Sigmoid colon (tissue), 3 donors: ENCODE measurements at regions not wholly inside any gene's neighbourhood (a gene's known extent, or its start where the extent isn't known, plus 50 kb on each side); places are given as distances from the start of the nearest gene placed in this dataset.

Experiments used
- CTCF ChIP-seq, 4 experiments: fragments of 450-650 bp in 3 of 4; fragments of 200-600 bp in 1 of 4; IDR thresholded peaks; one replicate each; pipeline ENCODE4 v1.5.1; 2016 to 2019; ENCODE audit warnings: antibody characterized with exemption in 4 of 4, mild to moderate bottlenecking in 3 of 4, moderate library complexity in 2 of 4
- POLR2A ChIP-seq, 2 donors: fragments of 450-650 bp; IDR thresholded peaks; one replicate each; pipeline ENCODE4 v1.6.1; 2016; ENCODE audit warnings: antibody characterized with exemption in 2 of 2, mild to moderate bottlenecking in 2 of 2, moderate library complexity in 2 of 2

- TF ChIP-seq POLR2A (IDR thresholded peaks at IDR 0.05) (no peak), CTCF (IDR thresholded peaks at IDR 0.05) (no peak)
These were observed 105.1 kb upstream of the BCL6 start for GRCh38 chr3:187850258-187850921.
